ENCODE measurements at regions not wholly inside any gene's neighbourhood (a gene's known extent, or its start where the extent isn't known, plus 50 kb on each side); places are given as distances from the start of the nearest gene placed in this dataset.

GRCh38 chr1:55803429-55803828 lies 588.3 kb upstream of the USP24 start:
- H3K4me3 ChIP-seq: no peak overlapping the region
- intact Hi-C loops (cut with DNase I; ENCODE audit: low total_unique reads) (no loop called here), in situ Hi-C loops (cut with MboI; ENCODE audit: low pct_ligation_motif_present in 1 of 4, low pct_unique_long_range_greater_than_20kb in 1 of 4, low sequenced_read_pairs in 3 of 4) (no loop called here)
- WGBS, 2 donors (ENCODE audit: low coverage in 1 of 2): 71% methylated on average over 2 of the region's 2 CpGs; no CpG with 5 or more reads in 1 of the 2 donors
- H3K36me3 ChIP-seq: no peaks in the 10 kb centered on the region
- TF ChIP-seq POLR2A (IDR thresholded peaks at IDR 0.05): no peak
- DNase-seq: no peak
- H3K27ac ChIP-seq: no peak overlapping the region
- no peaks in the 10 kb centered on the region for H3K27me3 ChIP-seq
- no peaks in the 10 kb centered on the region for H3K4me1 ChIP-seq
- peaks cover 0 to 3% of the 10 kb centered on the region in 2 donors for H3K9me3 ChIP-seq

- no peak overlapping the region for H3K27ac ChIP-seq
- TF ChIP-seq EP300 (IDR thresholded peaks at IDR 0.05; ENCODE audit: low read depth) (no peak), POLR2A (IDR thresholded peaks at IDR 0.05) (no peak), CTCF (IDR thresholded peaks at IDR 0.05) (no peak), POLR2AphosphoS5 (IDR thresholded peaks at IDR 0.05) (no peak)
- in situ Hi-C loops (cut with MboI; ENCODE audit: low pct_ligation_motif_present in 1 of 4, low pct_unique_long_range_greater_than_20kb in 1 of 4, low sequenced_read_pairs in 3 of 4) (no loop called here), intact Hi-C loops (cut with DNase I; ENCODE audit: low total_unique reads) (no loop called here)
- H3K4me3 ChIP-seq: no peak overlapping the region
- 85 to 86% methylated on average over 2 of the region's 2 CpGs for WGBS, 2 donors (ENCODE audit: low coverage in 1 of 2)
- H3K36me3 ChIP-seq: no peaks in the 10 kb centered on the region
- no peaks in the 10 kb centered on the region for H3K27me3 ChIP-seq
- H3K4me1 ChIP-seq: no peaks in the 10 kb centered on the region
- no peak for DNase-seq
- no peaks in the 10 kb centered on the region for H3K9me3 ChIP-seq
Measured at GRCh38 chr1:55801481-55801880, 586.3 kb upstream of the USP24 start.

GRCh38 chr1:55800503-55800902 lies 585.3 kb upstream of the USP24 start:
- 50% methylated on average over 1 of the region's 1 CpG for WGBS, 2 donors (ENCODE audit: low coverage in 1 of 2)

DNA sequence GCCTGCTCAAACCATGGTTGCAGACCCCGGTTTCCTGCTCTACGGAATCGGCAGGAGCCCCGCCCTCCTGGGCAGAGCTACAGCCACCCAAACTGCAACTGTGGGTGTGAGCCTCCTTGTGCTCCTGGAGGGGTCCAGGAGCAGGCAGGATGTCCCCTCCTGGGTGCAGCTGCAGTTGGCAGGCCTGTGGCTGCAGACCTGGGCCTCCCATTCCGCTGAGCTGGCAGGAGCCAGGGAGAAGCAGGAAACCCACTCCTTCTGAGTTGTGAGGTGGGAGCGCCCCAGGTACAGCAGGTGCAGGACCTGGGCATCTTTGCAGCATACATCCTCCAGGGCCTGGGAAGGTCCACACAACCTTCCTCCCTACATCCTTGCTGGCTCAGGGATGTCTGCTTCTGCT lies 578.7 kb upstream of the USP24 start:
- 83% methylated on average over 5 of the region's 6 CpGs; no CpG with 5 or more reads in 1 of the 2 donors for WGBS, 2 donors (ENCODE audit: low coverage in 1 of 2)

More at GRCh38 chr1:55800503-55800902, 585.3 kb upstream of the USP24 start:
- Histone ChIP-seq H3K36me3 (no peaks in the 10 kb centered on the region), H3K27ac (no peak overlapping the region), H3K4me3 (no peak overlapping the region), H3K9me3 (no peaks in the 10 kb centered on the region), H3K4me1 (no peaks in the 10 kb centered on the region), H3K27me3 (no peaks in the 10 kb centered on the region)
- in situ Hi-C loops (cut with MboI; ENCODE audit: low pct_ligation_motif_present in 1 of 4, low pct_unique_long_range_greater_than_20kb in 1 of 4, low sequenced_read_pairs in 3 of 4) (no loop called here), intact Hi-C loops (cut with DNase I; ENCODE audit: low total_unique reads) (no loop called here)
- TF ChIP-seq POLR2AphosphoS5 (IDR thresholded peaks at IDR 0.05) (no peak), CTCF (IDR thresholded peaks at IDR 0.05) (no peak), EP300 (IDR thresholded peaks at IDR 0.05; ENCODE audit: low read depth) (no peak), POLR2A (IDR thresholded peaks at IDR 0.05) (no peak)
- no peak for DNase-seq

More for the DNA sequence above, 578.7 kb upstream of the USP24 start:
- H3K36me3 ChIP-seq: no peaks in the 10 kb centered on the region
- no peaks in the 10 kb centered on the region for H3K27me3 ChIP-seq
- H3K9me3 ChIP-seq: no peaks in the 10 kb centered on the region
- TF ChIP-seq POLR2AphosphoS5 (IDR thresholded peaks at IDR 0.05) (no peak), EP300 (IDR thresholded peaks at IDR 0.05; ENCODE audit: low read depth) (no peak), POLR2A (IDR thresholded peaks at IDR 0.05) (no peak), CTCF (IDR thresholded peaks at IDR 0.05) (no peak)
- H3K27ac ChIP-seq: no peak overlapping the region
- DNase-seq: no peak
- intact Hi-C loops (cut with DNase I; ENCODE audit: low total_unique reads) (no loop called here), in situ Hi-C loops (cut with MboI; ENCODE audit: low pct_ligation_motif_present in 1 of 4, low pct_unique_long_range_greater_than_20kb in 1 of 4, low sequenced_read_pairs in 3 of 4) (no loop called here)
- H3K4me1 ChIP-seq: no peaks in the 10 kb centered on the region
- no peak overlapping the region for H3K4me3 ChIP-seq
